ENCODE measurements at regions not wholly inside any gene's neighbourhood (a gene's known extent, or its start where the extent isn't known, plus 50 kb on each side); places are given as distances from the start of the nearest gene placed in this dataset.

DNA sequence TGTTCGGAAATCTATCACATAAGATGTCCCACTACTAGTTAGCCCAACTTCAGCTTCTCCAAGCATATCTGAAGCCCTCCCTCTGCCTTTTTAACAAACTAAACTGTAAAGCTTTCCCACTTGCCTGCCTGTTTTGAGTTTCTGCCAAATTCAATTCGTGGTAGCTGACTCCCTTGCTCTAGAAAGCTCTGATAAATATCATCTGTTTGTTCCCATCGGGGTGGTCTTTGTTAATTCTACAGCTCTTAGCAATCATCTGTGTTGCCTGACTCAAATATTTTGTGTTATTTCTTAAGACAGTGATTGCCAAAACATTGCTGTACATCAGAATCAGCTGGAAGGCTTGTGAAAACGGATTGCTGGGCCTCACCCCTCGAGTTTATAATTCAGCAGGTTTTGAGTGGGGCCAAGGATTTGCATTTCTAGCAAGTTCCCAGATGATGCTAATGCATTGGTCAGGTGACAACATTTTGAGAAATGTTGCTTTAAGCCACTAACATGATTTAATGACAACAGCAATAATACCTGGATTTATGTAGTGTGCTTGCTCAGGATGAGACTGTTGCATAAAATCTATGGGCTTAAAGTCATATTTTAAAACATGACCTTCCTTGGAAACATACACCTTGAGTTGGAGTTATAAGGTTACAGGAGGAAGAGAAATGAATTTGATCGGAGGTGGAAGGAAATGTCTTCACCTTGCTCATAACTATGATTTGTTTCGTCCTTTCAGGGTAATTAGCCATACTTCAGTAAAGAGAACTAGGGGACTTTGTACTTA, 631.9 kb downstream of the PSAT1 start:
- Histone ChIP-seq H3K4me3 (no peak overlapping the region), H3K27ac (no peak overlapping the region), H3K36me3 (no peaks in the 10 kb centered on the region), H3K9me3 (no peaks in the 10 kb centered on the region), H3K4me1 (no peaks in the 10 kb centered on the region), H3K27me3 (no peaks in the 10 kb centered on the region)
- TF ChIP-seq POLR2A (IDR thresholded peaks at IDR 0.05) = no peak
- TF ChIP-seq, protein P1, sequence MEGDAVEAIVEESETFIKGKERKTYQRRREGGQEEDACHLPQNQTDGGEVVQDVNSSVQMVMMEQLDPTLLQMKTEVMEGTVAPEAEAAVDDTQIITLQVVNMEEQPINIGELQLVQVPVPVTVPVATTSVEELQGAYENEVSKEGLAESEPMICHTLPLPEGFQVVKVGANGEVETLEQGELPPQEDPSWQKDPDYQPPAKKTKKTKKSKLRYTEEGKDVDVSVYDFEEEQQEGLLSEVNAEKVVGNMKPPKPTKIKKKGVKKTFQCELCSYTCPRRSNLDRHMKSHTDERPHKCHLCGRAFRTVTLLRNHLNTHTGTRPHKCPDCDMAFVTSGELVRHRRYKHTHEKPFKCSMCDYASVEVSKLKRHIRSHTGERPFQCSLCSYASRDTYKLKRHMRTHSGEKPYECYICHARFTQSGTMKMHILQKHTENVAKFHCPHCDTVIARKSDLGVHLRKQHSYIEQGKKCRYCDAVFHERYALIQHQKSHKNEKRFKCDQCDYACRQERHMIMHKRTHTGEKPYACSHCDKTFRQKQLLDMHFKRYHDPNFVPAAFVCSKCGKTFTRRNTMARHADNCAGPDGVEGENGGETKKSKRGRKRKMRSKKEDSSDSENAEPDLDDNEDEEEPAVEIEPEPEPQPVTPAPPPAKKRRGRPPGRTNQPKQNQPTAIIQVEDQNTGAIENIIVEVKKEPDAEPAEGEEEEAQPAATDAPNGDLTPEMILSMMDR (IDR thresholded peaks at IDR 0.05) = no peak
- intact Hi-C loops (cut with DNase I; ENCODE audit: low total_unique reads) = no loop called here
- DNase-seq = no peak

DNA sequence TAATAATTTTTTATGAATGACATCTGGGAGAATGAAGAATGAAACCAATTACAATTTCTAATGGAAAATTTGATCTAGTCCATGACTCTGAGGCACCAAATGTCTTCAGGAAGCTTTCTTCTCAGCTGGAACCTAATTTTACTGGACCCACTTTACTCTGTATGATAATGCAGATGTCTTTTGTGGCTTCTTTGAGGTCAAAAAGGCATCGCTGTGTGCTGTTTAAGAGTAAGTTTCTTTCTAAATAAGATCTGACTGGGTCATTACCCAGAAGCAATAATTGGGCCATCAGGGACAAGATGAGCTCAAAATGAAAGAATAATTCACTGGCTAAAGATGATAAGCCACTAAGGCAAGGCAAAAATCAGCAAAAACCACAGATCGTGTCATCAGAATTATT, 633.4 kb downstream of the PSAT1 start:
- Histone ChIP-seq H3K27me3 (no peaks in the 10 kb centered on the region), H3K4me3 (no peak overlapping the region), H3K36me3 (no peaks in the 10 kb centered on the region), H3K4me1 (no peaks in the 10 kb centered on the region), H3K27ac (no peak overlapping the region), H3K9me3 (no peaks in the 10 kb centered on the region)
- intact Hi-C loops (cut with DNase I; ENCODE audit: low total_unique reads) = no loop called here
- TF ChIP-seq, protein P1 (IDR thresholded peaks at IDR 0.05) = no peak
- no peak for TF ChIP-seq POLR2A (IDR thresholded peaks at IDR 0.05)
- no peak for DNase-seq

DNA sequence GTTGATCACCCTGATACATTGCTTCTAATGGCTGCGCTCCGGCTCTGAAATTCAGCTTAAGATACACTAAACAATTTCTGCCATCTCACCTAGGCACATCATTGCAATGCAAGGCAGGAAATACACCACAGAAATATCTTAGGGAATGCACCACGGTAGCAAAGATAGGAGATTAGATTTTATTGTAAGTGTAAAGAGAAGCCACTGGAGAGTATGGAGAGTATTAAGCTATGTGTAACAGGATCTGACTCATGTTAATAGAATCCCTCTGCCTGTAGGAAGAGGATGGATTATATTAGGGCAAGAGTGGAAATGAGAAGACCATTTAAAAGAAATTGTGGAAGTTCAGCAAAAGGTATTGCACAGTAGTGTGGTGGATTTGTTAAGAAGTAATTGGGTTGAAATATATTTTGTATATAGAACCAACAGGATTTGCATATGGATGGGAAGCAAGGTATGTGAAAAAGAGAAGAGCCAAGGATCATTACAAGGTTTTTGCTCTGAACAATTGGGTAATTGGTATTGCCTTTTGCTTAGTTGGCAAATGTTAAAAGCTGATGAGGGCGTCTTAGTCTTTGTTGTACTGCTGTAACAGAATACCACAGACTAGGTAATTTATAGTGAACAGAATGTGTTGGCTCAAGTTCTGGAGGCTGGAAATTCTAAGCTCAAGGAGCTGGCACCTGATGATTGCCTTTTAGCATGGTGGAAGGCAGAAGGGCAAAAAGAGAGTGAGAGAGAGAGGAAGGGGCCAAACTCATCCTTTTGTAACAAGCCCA, 636.1 kb downstream of the PSAT1 start:
- intact Hi-C loops (cut with DNase I; ENCODE audit: low total_unique reads) = no loop called here

DNA sequence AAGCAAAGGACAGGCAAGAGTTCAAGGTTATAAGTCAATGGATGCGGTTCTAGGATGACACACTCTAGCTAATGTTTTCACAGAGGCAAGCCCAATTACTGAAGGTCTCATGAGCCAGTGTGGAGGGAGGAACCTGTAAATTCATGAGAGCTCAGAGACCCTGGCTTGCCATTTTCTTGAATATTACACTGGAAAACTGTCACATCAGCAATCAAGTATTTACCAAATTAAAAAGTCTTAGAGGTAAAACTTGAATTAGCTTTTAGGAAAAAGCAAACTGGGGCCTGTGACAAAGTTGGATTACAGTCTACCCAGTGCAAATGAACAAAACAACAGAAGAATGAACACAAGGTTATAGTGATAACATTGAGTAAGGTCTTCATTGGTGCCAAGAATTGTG, 636.9 kb upstream of the TLE4 start:
- TF ChIP-seq, protein P1 (IDR thresholded peaks at IDR 0.05) = no peak
- TF ChIP-seq POLR2A (IDR thresholded peaks at IDR 0.05) = no peak
- Histone ChIP-seq H3K9me3 (no peaks in the 10 kb centered on the region), H3K4me1 (no peaks in the 10 kb centered on the region), H3K4me3 (no peak overlapping the region), H3K27me3 (no peaks in the 10 kb centered on the region), H3K36me3 (no peaks in the 10 kb centered on the region), H3K27ac (no peak overlapping the region)
- intact Hi-C loops (cut with DNase I; ENCODE audit: low total_unique reads) = no loop called here
- no peak for DNase-seq

More for the DNA sequence above, 636.1 kb downstream of the PSAT1 start:
- TF ChIP-seq POLR2A (IDR thresholded peaks at IDR 0.05) = no peak
- TF ChIP-seq, protein P1 (IDR thresholded peaks at IDR 0.05) = no peak
- H3K27me3 ChIP-seq = no peaks in the 10 kb centered on the region
- H3K4me1 ChIP-seq = no peaks in the 10 kb centered on the region
- H3K4me3 ChIP-seq = no peak overlapping the region
- no peaks in the 10 kb centered on the region for H3K9me3 ChIP-seq
- DNase-seq = no peak
- no peaks in the 10 kb centered on the region for H3K36me3 ChIP-seq
- no peak overlapping the region for H3K27ac ChIP-seq

DNA sequence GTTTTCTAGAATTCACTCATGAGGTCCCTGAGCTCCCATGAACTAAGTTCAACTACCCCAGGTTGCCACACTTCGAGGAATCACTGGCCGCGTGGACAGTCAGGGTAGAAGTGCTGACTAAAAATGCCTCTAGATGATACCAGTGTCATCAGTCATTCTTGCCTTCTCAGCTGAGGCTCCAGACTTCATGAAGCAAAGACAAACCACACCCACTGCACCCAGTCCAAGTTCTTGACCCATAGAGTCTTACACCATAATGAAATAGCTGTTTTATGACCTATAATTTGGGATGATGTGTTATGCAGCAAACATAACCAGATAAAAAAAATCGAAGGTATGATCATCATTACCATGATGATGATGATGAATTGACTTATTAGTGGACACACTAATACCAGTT, 632.9 kb upstream of the TLE4 start:
- no peaks in the 10 kb centered on the region for H3K27me3 ChIP-seq
- TF ChIP-seq, protein P1 (IDR thresholded peaks at IDR 0.05) = no peak
- no peak for TF ChIP-seq POLR2A (IDR thresholded peaks at IDR 0.05)
- H3K4me3 ChIP-seq = no peak overlapping the region
- H3K4me1 ChIP-seq = no peaks in the 10 kb centered on the region
- H3K36me3 ChIP-seq = no peaks in the 10 kb centered on the region
- intact Hi-C loops (cut with DNase I; ENCODE audit: low total_unique reads) = no loop called here
- no peak overlapping the region for H3K27ac ChIP-seq
- H3K9me3 ChIP-seq = no peaks in the 10 kb centered on the region
- DNase-seq = no peak

All from uterus (tissue), 3 donors.